ENCODE measurements at regions not wholly inside any gene's neighbourhood (a gene's known extent, or its start where the extent isn't known, plus 50 kb on each side); places are given as distances from the start of the nearest gene placed in this dataset.

GRCh38 chr14:97649752-97650151 is 852.6 kb downstream of the VRK1 start:
- TF ChIP-seq TAF1 (IDR thresholded peaks at IDR 0.05; ENCODE audit: low read depth) (no peak), MAX (IDR thresholded peaks at IDR 0.05) (no peak), CEBPB (IDR thresholded peaks at IDR 0.05) (no peak), TCF12 (IDR thresholded peaks at IDR 0.05; ENCODE audit: low read depth) (no peak), USF1 (IDR thresholded peaks at IDR 0.05) (no peak), EGR1 (IDR thresholded peaks at IDR 0.05) (no peak)

GRCh38 chr14:97655169-97655948 is 858.2 kb downstream of the VRK1 start:
- TF ChIP-seq EP300 (IDR thresholded peaks at IDR 0.05; ENCODE audit: borderline replicate concordance) (no peak), MAX (IDR thresholded peaks at IDR 0.05) (no peak), CEBPB (IDR thresholded peaks at IDR 0.05) (no peak), TEAD4 (IDR thresholded peaks at IDR 0.05) (no peak), TCF12 (IDR thresholded peaks at IDR 0.05; ENCODE audit: low read depth) (no peak), YY1 (IDR thresholded peaks at IDR 0.05; ENCODE audit: low read depth) (no peak)

- TF ChIP-seq FOXM1 (IDR thresholded peaks at IDR 0.05; ENCODE audit: borderline replicate concordance, low read depth): no peak
- no peak for TF ChIP-seq CEBPB (IDR thresholded peaks at IDR 0.05)
- no peak for TF ChIP-seq ZBTB7A (IDR thresholded peaks at IDR 0.05; ENCODE audit: low read depth)
- no peak for TF ChIP-seq TCF12 (IDR thresholded peaks at IDR 0.05; ENCODE audit: low read depth)
- TF ChIP-seq MAX (IDR thresholded peaks at IDR 0.05): no peak
- TF ChIP-seq EGR1 (IDR thresholded peaks at IDR 0.05): no peak
- no peak for TF ChIP-seq EP300 (IDR thresholded peaks at IDR 0.05; ENCODE audit: borderline replicate concordance)
- TF ChIP-seq TAF1 (IDR thresholded peaks at IDR 0.05; ENCODE audit: low read depth): no peak
- TF ChIP-seq RAD21 (IDR thresholded peaks at IDR 0.05; ENCODE audit: low read depth): no peak
- no peak for TF ChIP-seq YY1 (IDR thresholded peaks at IDR 0.05; ENCODE audit: low read depth)
- no peak for TF ChIP-seq TEAD4 (IDR thresholded peaks at IDR 0.05)
Observed at GRCh38 chr14:97657609-97658008, 860.4 kb downstream of the VRK1 start.

GRCh38 chr14:97687944-97688630 is 890.9 kb downstream of the VRK1 start:
- TF ChIP-seq USF1 (IDR thresholded peaks at IDR 0.05): no peak
- no peak for TF ChIP-seq CEBPB (IDR thresholded peaks at IDR 0.05)
- TF ChIP-seq EP300 (IDR thresholded peaks at IDR 0.05; ENCODE audit: borderline replicate concordance): no peak
- TF ChIP-seq YY1 (IDR thresholded peaks at IDR 0.05; ENCODE audit: low read depth): no peak
- no peak for TF ChIP-seq CREB1 (IDR thresholded peaks at IDR 0.05; ENCODE audit: low read depth)
- no peak for TF ChIP-seq TAF1 (IDR thresholded peaks at IDR 0.05; ENCODE audit: low read depth)
- TF ChIP-seq TCF12 (IDR thresholded peaks at IDR 0.05; ENCODE audit: low read depth): no peak
- no peak for TF ChIP-seq REST (IDR thresholded peaks at IDR 0.05; ENCODE audit: low read depth)
- no peak for TF ChIP-seq EGR1 (IDR thresholded peaks at IDR 0.05)
- no peak for TF ChIP-seq ZBTB7A (IDR thresholded peaks at IDR 0.05; ENCODE audit: low read depth)
- TF ChIP-seq RAD21 (IDR thresholded peaks at IDR 0.05; ENCODE audit: low read depth): no peak

- TF ChIP-seq CREB1 (IDR thresholded peaks at IDR 0.05; ENCODE audit: low read depth) (no peak), EP300 (IDR thresholded peaks at IDR 0.05; ENCODE audit: borderline replicate concordance) (no peak)
Observed at GRCh38 chr14:97688631-97689336, 891.6 kb downstream of the VRK1 start.

GRCh38 chr14:97692084-97692483 is 894.9 kb downstream of the VRK1 start:
- TF ChIP-seq EP300 (IDR thresholded peaks at IDR 0.05; ENCODE audit: borderline replicate concordance) (no peak), CEBPB (IDR thresholded peaks at IDR 0.05) (no peak), RAD21 (IDR thresholded peaks at IDR 0.05; ENCODE audit: low read depth) (no peak), NFIC (IDR thresholded peaks at IDR 0.05) (no peak), YY1 (IDR thresholded peaks at IDR 0.05; ENCODE audit: low read depth) (no peak), MAX (IDR thresholded peaks at IDR 0.05) (no peak), CREB1 (IDR thresholded peaks at IDR 0.05; ENCODE audit: low read depth) (no peak), TEAD4 (IDR thresholded peaks at IDR 0.05) (no peak), FOXM1 (IDR thresholded peaks at IDR 0.05; ENCODE audit: borderline replicate concordance, low read depth) (no peak), ZBTB7A (IDR thresholded peaks at IDR 0.05; ENCODE audit: low read depth) (no peak), TAF1 (IDR thresholded peaks at IDR 0.05; ENCODE audit: low read depth) (no peak), EGR1 (IDR thresholded peaks at IDR 0.05) (no peak), REST (IDR thresholded peaks at IDR 0.05; ENCODE audit: low read depth) (no peak), USF1 (IDR thresholded peaks at IDR 0.05) (no peak), TCF12 (IDR thresholded peaks at IDR 0.05; ENCODE audit: low read depth) (no peak)
